ENCODE measurements at regions not wholly inside any gene's neighbourhood (a gene's known extent, or its start where the extent isn't known, plus 50 kb on each side); places are given as distances from the start of the nearest gene placed in this dataset.

DNA sequence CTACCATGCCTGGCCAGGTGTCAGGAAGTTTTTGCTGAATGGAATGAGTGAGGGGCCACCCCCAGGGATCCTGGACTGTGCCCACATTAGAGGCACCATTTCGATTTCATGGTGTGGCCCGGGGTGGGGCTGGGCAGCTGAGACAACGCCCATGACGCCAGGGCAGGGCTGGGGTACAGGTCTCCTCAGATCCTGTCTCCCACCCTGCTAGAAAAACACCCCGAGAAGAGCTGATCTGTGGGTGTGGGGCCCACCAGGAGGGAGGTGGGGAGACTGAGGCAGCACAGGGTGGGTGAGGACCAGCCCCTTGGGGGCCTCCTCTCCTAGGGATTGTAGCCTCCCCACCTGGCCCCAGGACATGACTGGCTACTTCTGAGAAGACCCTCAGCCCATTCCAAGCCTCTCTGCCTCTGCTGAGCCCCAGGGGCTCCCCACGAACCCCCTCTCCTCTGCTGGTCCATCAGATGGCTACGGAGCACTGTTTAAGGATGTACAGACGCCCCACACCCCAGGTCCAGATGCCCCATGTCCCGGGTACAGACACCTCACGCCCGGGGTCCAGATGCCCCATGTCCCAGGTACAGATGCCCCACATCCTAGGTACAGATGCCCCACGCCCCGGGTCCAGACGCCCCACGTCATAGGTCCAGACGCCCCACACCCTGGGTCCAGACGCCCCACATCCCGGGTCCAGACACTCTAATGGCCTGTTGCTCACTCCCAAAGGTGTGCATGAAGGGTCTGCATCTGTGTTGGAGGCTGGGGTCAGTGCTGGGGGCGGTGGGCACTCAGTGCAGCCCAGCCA lies 99.4 kb downstream of the MICALL2 start:
- no peak for DNase-seq (ENCODE audit: low spot score)

GRCh38 chr7:1360521-1360971 lies 98.7 kb downstream of the MICALL2 start:
- DNase-seq (ENCODE audit: low spot score) = no peak

DNA sequence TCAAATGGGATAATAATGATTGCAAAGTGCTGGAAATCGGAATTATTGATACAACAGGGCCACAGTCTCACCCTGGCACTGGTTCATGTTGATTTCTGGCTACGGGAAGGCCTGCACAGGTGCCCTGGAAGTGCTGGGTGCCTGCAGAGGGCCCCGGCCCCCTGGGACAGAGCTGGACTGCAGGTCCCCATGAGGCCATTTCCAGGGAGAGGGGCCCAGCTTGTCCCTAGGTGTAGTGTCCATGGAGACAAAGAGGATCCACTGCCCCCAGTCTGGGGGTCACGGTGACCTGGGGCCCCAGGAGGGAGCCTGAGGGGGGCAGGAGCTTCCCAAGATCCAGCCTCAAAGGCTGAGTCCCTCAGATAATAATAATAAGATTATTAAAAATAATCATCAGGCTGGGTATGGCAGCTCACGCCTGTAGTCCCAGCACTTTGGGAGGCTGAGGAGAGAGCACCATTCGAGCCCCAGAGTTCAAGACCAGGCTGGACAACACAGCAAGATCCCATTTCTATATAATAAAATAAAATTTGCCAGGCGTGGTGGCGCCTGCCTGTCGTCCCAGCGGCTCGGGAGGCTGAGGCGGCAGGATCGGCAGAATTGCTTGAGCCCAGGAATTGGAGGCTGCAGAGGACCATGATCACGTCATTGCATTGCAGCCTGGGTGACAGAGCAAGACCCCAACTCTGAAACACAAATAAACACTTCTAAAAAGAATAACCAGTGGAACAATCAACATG lies 98.1 kb downstream of the MICALL2 start:
- DNase-seq (ENCODE audit: low spot score) = no peak

- DNase-seq (ENCODE audit: low spot score) = no peak
Measured at GRCh38 chr7:1361756-1362125, 97.5 kb downstream of the MICALL2 start.

DNA sequence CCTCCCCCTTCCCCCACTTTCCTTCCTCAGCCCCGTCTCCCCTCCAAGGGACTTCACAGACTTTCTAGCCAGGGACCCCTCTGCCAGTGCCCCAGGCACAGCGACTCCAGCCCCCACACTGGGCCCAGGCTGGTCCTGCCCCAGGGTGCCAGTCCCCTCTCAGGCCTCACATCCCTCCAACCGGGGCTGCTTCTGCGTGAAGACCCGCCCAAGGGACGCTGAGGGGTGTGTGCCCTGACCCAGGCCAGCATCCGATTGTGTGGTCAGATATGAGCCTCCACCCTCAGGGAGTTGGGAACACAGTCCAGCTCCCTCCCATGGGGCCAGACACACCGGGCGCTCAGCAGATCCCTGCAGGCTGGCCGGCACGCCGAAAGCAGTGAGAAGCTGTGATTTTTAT lies 97.0 kb downstream of the MICALL2 start:
- DNase-seq (ENCODE audit: low spot score) = no peak

GRCh38 chr7:1364068-1364905 lies 95.0 kb downstream of the MICALL2 start:
- peak; percentile 6 for DNase-seq (ENCODE audit: low spot score)

GRCh38 chr7:1364906-1365570 lies 94.2 kb downstream of the MICALL2 start:
- DNase-seq (ENCODE audit: low spot score) = no peak

- no peak for DNase-seq (ENCODE audit: low spot score)
Measured at GRCh38 chr7:1365846-1366245, 93.4 kb downstream of the MICALL2 start.

DNA sequence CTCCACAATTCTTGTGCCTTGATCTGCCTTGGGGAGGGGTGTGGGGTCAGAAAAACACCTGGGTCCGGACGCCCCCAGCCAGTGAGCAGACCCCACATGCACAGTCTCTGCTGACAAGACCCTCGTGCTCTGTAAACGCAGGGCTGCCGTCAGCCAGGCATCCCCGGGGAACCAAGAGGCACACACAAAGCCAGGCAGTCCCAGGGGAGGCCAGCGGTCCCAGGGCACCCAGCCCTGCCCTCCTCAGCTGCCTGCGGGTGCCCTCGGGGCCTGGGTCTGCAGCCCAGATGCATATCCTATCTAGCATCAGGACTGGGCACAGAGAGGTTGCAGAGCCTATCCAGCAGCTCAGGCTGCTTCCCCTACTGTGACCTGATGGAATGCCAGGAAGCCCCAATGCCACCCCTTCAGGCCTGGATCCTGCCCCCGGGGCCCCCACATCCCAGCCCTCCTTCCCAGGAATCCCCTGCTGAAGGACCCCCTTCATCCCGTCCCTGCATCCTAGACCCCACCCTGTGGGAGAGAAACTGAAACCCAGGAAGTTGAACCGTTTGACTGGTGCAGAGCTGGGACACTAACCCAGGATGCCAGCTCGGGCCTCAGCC lies 92.4 kb downstream of the MICALL2 start:
- DNase-seq (ENCODE audit: low spot score) = no peak

DNA sequence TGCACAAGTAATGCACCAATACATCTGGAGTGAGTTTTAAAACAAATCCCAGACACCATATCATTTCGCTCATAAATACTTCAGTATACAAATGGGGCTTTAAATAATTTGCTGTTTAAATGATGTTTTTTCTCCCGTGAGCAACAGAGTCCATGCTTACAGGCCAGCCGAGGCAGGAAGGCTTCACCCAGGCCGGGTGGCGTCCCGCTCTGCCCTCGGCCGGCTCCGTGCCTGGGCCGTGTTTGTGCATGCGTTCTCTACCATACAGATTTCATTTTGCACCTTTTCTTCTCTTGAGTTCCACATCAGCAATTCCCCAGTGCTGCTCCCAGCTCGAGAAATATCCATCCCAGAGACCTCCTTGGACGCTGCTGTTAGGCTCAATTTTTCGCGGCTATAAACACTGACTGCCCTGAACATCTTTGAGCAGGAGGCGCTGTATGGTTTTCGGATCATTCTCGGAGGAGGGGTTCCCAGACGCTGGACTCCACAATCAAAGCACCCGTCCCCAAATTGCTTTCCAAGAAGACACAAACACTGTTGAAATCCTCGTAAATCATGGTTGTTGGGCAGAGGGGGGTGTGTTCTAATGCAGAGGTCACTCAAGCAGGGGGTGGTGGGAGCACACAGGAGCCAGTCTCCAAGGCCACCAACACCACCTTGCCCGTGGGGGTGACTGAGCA lies 91.6 kb downstream of the MICALL2 start:
- DNase-seq (ENCODE audit: low spot score) = no peak

DNA sequence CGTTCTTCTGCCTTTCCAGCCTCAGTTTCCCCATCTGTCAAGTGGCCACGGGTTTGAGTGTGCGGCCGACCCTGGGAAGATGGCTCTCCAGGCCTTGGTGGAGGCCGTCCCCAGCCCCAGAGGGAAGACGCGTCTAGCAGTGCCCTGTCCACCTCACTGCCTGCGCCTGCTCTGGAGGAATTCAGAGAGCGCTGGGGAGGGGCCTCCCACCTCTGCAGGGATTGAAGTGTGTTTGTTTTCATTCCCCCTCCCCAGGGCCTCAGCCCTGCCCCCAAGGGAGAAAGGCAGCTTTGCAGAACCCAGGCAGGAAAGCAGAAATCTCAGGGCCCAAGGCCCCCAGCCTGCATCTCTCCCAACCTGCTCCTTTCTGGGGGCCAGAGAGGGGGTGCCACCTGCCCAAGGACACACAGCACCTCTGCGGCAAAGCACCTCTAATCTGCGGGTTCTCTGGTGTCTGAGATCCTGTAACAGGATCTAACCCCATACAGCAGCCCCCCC lies 91.0 kb downstream of the MICALL2 start:
- DNase-seq (ENCODE audit: low spot score) = no peak

GRCh38 chr7:1368682-1369571 lies 90.3 kb downstream of the MICALL2 start:
- peak; percentile 1 for DNase-seq (ENCODE audit: low spot score)

DNA sequence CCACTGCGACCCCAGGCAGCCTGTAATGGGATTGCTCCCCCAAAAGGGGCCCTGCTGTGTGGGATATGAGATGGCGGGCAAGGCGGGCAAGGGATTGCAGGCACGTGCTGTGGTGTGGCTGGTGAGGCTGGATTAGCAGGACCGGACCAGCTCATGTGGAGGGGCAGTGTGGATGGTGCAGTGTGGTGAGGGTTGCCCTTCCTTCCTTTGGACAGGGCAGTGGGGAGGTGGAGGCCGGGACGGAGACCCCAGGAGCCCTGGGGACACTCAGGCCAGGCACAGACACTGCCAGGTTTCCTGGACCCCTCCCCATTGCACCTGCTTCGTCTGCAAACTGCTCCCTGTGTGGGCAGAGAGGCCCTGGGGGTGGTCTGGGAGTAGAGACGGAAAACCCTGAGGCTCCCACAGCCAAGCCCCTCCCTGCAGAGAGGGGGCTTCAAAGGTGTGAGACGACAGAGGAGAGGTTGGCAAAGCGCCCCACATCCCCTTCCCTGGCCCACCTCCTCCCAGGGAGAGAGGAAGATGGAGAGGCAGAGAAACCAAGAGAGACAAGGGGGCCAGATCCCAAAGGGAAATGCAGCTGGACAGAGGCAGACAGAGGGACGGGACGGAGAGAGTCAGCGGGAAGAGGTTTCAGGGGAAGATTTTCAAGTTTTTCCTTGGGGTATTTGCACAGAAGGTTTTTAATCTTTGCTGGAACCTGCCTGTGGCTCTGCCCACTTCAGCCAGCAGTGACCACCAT lies 89.2 kb downstream of the MICALL2 start:
- no peak for DNase-seq (ENCODE audit: low spot score)

DNA sequence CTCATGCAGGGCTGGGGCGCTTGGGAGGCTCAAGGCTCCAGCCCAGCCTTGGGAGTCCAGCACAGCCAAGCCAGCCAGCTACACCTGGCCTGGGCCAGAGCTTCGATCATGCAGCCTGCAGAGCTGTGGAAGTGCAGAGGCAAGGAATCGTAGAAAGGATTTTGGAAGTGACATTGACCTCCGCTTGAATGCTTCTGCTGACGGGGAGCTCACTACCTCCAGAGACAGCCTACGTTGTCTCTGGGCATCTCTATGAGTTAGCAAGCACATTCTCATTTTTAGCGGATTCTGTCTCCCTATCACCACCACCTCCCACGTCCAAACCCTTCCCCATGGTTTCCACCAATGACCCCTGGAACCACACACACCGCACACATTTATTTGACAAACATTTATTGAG lies 88.5 kb downstream of the MICALL2 start:
- DNase-seq (ENCODE audit: low spot score) = no peak

DNA sequence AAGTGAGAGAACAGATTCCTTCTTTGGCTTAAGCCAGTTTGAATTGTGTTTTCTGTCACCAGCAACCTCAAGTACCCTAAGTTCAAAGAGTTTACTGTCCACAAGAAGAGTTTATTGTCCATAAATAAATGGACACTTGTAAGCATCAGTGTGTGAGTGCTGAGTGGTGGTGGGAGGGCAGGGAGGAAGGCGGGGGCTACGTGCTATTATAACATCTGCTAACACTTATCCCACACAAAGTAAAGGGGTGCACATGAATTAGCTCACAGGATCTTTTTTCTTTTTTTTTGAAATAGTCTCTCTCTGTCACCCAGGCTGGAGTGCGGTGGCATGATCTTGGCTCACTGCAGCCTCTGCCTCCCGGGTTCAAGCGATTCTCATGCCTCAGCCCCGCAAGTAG lies 87.2 kb downstream of the MICALL2 start:
- DNase-seq (ENCODE audit: low spot score) = no peak

DNA sequence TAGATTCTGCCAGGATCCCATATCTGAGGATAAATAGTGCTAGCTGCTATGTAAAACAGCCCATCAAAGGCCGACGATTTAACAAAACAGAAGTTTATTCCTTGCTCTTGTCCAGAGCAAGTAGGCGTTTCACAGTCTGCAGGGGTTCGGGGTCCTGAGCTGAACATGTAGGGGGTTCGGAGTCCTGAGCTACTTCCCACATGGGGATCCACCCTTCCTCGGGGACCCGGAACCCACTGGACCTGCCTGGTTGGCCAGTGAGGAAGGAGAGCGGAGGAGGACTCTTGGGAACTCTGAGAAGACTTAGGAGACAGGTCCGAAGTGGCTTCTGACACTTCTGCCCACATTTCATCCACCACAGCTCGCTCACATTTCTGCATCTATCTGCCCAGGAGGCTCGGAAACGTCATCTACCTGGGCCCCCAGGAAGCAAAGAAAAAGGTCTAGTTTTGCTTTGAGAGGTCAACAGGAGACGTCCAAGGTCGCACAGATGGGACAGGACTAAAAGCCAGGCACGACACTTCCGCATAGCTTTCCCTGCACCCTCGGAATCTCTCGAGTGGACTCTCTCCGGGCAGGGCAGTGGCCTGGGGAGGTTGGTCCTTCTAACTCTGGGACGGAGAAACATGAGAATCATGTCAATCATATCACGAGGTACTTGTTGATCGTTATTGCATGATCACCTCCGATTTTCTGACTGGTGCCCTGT lies 86.4 kb downstream of the MICALL2 start:
- DNase-seq (ENCODE audit: low spot score) = no peak

GRCh38 chr7:1377111-1377909 lies 82.0 kb downstream of the MICALL2 start:
- DNase-seq (ENCODE audit: low spot score) = no peak

Data from kidney tubule cell (primary cell).